HCT116 (cell line): ENCODE measurements at regions not wholly inside any gene's neighbourhood (a gene's known extent, or its start where the extent isn't known, plus 50 kb on each side); places are given as distances from the start of the nearest gene placed in this dataset.

Experiments used
- ATAC-seq: fragments of 200-7000 bp; cut with Tn5 transposase; 2 replicates; pipeline ENCODE4 v1.9.1; 2020; ENCODE audit warnings: mild to moderate bottlenecking, moderate library complexity
- BruUV-seq: library from RNA; stranded (reverse); fragments of 400-500 nt; replicated peaks from 2 replicates; lab custom pipeline; 2021; lab: Mats Ljungman, UMichigan
- CTCF ChIA-PET: fragments of 300-600 bp; sonication (Branson Sonifier 250); formaldehyde crosslinking; loops from one replicate; lab custom pipeline; 2021; ENCODE audit warnings: antibody characterized with exemption; lab: Charles Lee
- POLR2A ChIA-PET: fragments of 300-600, 350-600 bp; sonication (Branson Sonifier 250); formaldehyde crosslinking; loops from one replicate; lab custom pipeline; 2021; ENCODE audit warnings: antibody characterized with exemption; lab: Charles Lee
- RAD21 ChIA-PET, 2 experiments: fragments of 300-600 bp; sonication (Branson Sonifier 250); formaldehyde crosslinking; loops; one replicate each; lab custom pipeline; 2023; ENCODE audit warnings: low total read pairs in 2 of 2; ENCODE audit not compliant: uncharacterized antibody in 2 of 2, unreplicated experiment in 2 of 2, low non-redundant PET in 1 of 2; lab: Charles Lee
- DNase-seq: peaks from one replicate; pipeline ENCODE4 v3.0.0-alpha.2; 2010; ENCODE audit warnings: low read depth, low spot score
- H2AFZ ChIP-seq: fragments of 200-600 bp; shearing (Covaris generic), sonication (generic); 2 replicates; pipeline ENCODE4 v1.6.1; 2017; ENCODE audit warnings: low read depth, mixed run types, mixed read lengths, antibody characterized with exemption, low read length; ENCODE audit not compliant: poor library complexity, severe bottlenecking
- H3K27ac ChIP-seq: 2 replicates; pipeline ENCODE4 v1.5.1; 2012; ENCODE audit warnings: low read depth, low read length
- H3K27me3 ChIP-seq: fragments of 200-600 bp; sonication (generic); 2 replicates; pipeline ENCODE4 v1.6.1; 2016; ENCODE audit warnings: mixed run types, low read length, mixed read lengths; ENCODE audit not compliant: insufficient read depth
- H3K36me3 ChIP-seq, 2 experiments: fragments of 200-500 bp in 1 of 2; fragments of 200-600 bp in 1 of 2; sonication (Bioruptor generic) in 1 of 2; sonication (generic) in 1 of 2; 2 replicates each; pipeline versions ENCODE4 v1.5.1 to v1.6.1; 2014 to 2016; ENCODE audit warnings: low read length in 2 of 2, inconsistent platforms in 1 of 2, mixed read lengths in 1 of 2, mixed run types in 1 of 2; ENCODE audit not compliant: insufficient read depth in 2 of 2, control insufficient read depth in 1 of 2
- H3K4me1 ChIP-seq, 2 experiments: fragments of 200-600 bp in 1 of 2; sonication (generic) in 1 of 2; 2 replicates each; pipeline versions ENCODE4 v1.5.1 to v1.6.1; 2012 to 2017; ENCODE audit warnings: low read length in 2 of 2, inconsistent platforms in 1 of 2, mild to moderate bottlenecking in 1 of 2, mixed read lengths in 1 of 2, mixed run types in 1 of 2, moderate library complexity in 1 of 2; ENCODE audit not compliant: insufficient read depth in 2 of 2, control insufficient read depth in 1 of 2
- H3K4me2 ChIP-seq: fragments of 200-600 bp; sonication (generic); 2 replicates; pipeline ENCODE4 v1.6.1; 2017; ENCODE audit warnings: mixed run types, low read length, mixed read lengths
- H3K4me3 ChIP-seq, 2 experiments: fragments of 200-600 bp in 1 of 2; sonication (generic) in 1 of 2; replicated peaks in 1 of 2; 2 replicates each; pipeline ENCODE4 v1.5.1; 2011 to 2016; ENCODE audit warnings: low read length in 2 of 2, control low read depth in 1 of 2, low read depth in 1 of 2, mild to moderate bottlenecking in 1 of 2, mixed read lengths in 1 of 2, mixed run types in 1 of 2
- H3K79me2 ChIP-seq: fragments of 200-600 bp; sonication (generic); 2 replicates; pipeline ENCODE4 v1.6.1; 2017; ENCODE audit warnings: mild to moderate bottlenecking, mixed run types, low read length, moderate library complexity, mixed read lengths; ENCODE audit not compliant: insufficient read depth
- H3K9ac ChIP-seq: fragments of 200-600 bp; sonication (generic); 2 replicates; pipeline ENCODE4 v1.6.1; 2016; ENCODE audit warnings: low read length, mixed read lengths
- H3K9me2 ChIP-seq: fragments of 200-600 bp; sonication (generic), shearing (Covaris generic); 2 replicates; pipeline ENCODE4 v1.6.1; 2017; ENCODE audit warnings: mixed run types, mild to moderate bottlenecking, moderate library complexity; ENCODE audit not compliant: insufficient read depth
- H3K9me3 ChIP-seq, 2 experiments: fragments of 200-500 bp in 1 of 2; fragments of 200-600 bp in 1 of 2; sonication (Bioruptor generic) in 1 of 2; sonication (generic) in 1 of 2; 2 replicates each; pipeline ENCODE4 v1.6.1; 2014 to 2017; ENCODE audit warnings: low read length in 2 of 2, mixed read lengths in 2 of 2, inconsistent platforms in 1 of 2, low read depth in 1 of 2, mild to moderate bottlenecking in 1 of 2, mixed run types in 1 of 2, moderate library complexity in 1 of 2; ENCODE audit not compliant: control insufficient read depth in 1 of 2, insufficient read depth in 1 of 2
- H4K20me1 ChIP-seq: fragments of 200-600 bp; sonication (generic), shearing (Covaris generic); 2 replicates; pipeline ENCODE4 v1.6.1; 2017; ENCODE audit warnings: mixed run types, mild to moderate bottlenecking, moderate library complexity; ENCODE audit not compliant: insufficient read depth
- CBX3 ChIP-seq: IDR thresholded peaks from 2 replicates; pipeline ENCODE4 v1.6.1; 2012; ENCODE audit warnings: low read depth
- CEBPB ChIP-seq: IDR thresholded peaks from 2 replicates; pipeline ENCODE4 v1.6.1; 2012; ENCODE audit warnings: low read depth
- EGR1 ChIP-seq: IDR thresholded peaks from 2 replicates; pipeline ENCODE4 v1.6.1; 2012; ENCODE audit warnings: low read depth
- ELF1 ChIP-seq: IDR thresholded peaks from 2 replicates; pipeline ENCODE4 v1.6.1; 2012; ENCODE audit warnings: low read depth, borderline replicate concordance
- EZH2 ChIP-seq: fragments of 200-600 bp; sonication (generic); IDR thresholded peaks from 2 replicates; pipeline ENCODE4 v1.6.1; 2017; ENCODE audit warnings: antibody characterized with exemption, mixed run types
- FOSL1 ChIP-seq: IDR thresholded peaks from 2 replicates; pipeline ENCODE4 v1.6.1; 2012; ENCODE audit warnings: low read depth
- POLR2A ChIP-seq: IDR thresholded peaks from 2 replicates; pipeline ENCODE4 v1.7.0; 2011; ENCODE audit warnings: borderline replicate concordance; ENCODE audit not compliant: insufficient read depth, insufficient read length; ENCODE audit errors: extremely low read depth
- POLR2AphosphoS5 ChIP-seq: IDR thresholded peaks from 2 replicates; pipeline ENCODE4 v1.6.1; 2011; ENCODE audit warnings: mild to moderate bottlenecking, low read depth, low read length, moderate library complexity
- RAD21 ChIP-seq: IDR thresholded peaks from 2 replicates; pipeline ENCODE4 v1.6.1; 2012; ENCODE audit warnings: low read depth, mild to moderate bottlenecking
- SP1 ChIP-seq: IDR thresholded peaks from 2 replicates; pipeline ENCODE4 v1.6.1; 2012; ENCODE audit warnings: low read depth
- SRF ChIP-seq: IDR thresholded peaks from 2 replicates; pipeline ENCODE4 v1.6.1; 2012; ENCODE audit warnings: low read depth
- TCF7L2 ChIP-seq: IDR thresholded peaks from 2 replicates; pipeline ENCODE4 v1.7.0; 2011; ENCODE audit warnings: borderline replicate concordance, inconsistent platforms; ENCODE audit not compliant: insufficient read depth, insufficient read length; ENCODE audit errors: extremely low read depth
- YY1 ChIP-seq: IDR thresholded peaks from 2 replicates; pipeline ENCODE4 v1.6.1; 2011; ENCODE audit warnings: low read length, low read depth, moderate library complexity, mild to moderate bottlenecking; ENCODE audit not compliant: insufficient replicate concordance; ENCODE audit errors: extremely low read depth
- ZFX ChIP-seq: fragments of 450-650 bp; IDR thresholded peaks from 2 replicates; pipeline ENCODE4 v1.6.1; 2017
- intact Hi-C: fragments of 100-400 bp; cut with micrococcal nuclease; formaldehyde crosslinking; loops from 2 replicates; pipeline ENCODE4 v1.10.0; 2022
- TF ChIP-seq, protein P1 (sequence below), 3 experiments: fragments of 200-600 bp in 1 of 3; sonication (generic) in 1 of 3; IDR thresholded peaks in 2 of 3; conservative IDR thresholded peaks in 1 of 3; 2 replicates each; pipeline ENCODE4 v1.5.1; 2012 to 2017; ENCODE audit warnings: low read depth in 2 of 3, low read length in 2 of 3, antibody characterized with exemption in 1 of 3, borderline replicate concordance in 1 of 3, control low read depth in 1 of 3, mild to moderate bottlenecking in 1 of 3, mixed read lengths in 1 of 3, mixed run types in 1 of 3, moderate library complexity in 1 of 3; ENCODE audit not compliant: insufficient read depth in 1 of 3
- TF ChIP-seq, protein P2 (sequence below): IDR thresholded peaks from 2 replicates; pipeline ENCODE4 v1.6.1; 2011; ENCODE audit warnings: mild to moderate bottlenecking, low read length, moderate library complexity; ENCODE audit not compliant: insufficient replicate concordance; ENCODE audit errors: extremely low read depth

DNA sequence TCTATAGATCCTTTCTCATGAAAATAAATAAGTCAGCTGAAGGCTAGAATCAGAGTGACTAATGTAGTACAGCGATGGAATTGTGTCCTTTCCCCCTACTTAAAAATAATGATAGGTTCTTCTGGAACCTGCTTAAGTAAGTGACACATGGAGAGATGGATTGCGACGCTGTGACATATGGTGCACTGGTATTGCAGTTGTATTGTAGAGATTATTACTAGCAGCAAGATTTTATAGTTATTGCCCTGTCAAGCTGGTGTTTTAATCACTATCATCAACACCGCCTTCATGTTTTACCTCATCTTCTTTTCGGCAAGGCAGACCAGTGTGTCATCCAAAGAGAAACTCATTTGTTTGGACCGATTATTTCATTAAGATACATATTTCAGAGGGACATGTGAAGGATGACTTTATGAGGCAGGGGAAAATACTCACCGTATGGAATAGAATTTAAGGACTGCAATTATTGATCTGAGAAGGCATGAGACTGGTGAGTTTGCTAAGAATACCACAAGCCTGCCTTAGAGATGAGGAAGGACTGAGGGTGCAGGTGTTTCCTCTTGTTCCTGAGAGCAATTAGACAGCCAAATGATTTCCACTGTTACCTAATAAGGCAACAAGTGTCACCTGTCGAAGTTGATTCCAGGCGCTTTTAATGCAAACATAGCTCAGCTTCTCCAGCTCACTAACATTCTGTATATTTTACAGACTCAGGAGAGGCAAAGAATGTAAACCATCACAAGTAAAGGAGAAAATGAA is 1855.5 kb downstream of the MAT2B start (continued):
- TF ChIP-seq ELF1: no peak
- TF ChIP-seq, protein P1, sequence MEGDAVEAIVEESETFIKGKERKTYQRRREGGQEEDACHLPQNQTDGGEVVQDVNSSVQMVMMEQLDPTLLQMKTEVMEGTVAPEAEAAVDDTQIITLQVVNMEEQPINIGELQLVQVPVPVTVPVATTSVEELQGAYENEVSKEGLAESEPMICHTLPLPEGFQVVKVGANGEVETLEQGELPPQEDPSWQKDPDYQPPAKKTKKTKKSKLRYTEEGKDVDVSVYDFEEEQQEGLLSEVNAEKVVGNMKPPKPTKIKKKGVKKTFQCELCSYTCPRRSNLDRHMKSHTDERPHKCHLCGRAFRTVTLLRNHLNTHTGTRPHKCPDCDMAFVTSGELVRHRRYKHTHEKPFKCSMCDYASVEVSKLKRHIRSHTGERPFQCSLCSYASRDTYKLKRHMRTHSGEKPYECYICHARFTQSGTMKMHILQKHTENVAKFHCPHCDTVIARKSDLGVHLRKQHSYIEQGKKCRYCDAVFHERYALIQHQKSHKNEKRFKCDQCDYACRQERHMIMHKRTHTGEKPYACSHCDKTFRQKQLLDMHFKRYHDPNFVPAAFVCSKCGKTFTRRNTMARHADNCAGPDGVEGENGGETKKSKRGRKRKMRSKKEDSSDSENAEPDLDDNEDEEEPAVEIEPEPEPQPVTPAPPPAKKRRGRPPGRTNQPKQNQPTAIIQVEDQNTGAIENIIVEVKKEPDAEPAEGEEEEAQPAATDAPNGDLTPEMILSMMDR (IDR thresholded peaks at IDR 0.05 in 2 of 3, conservative IDR thresholded peaks at IDR 0.05 in 1 of 3; ENCODE audit: borderline replicate concordance in 1 of 3, insufficient read depth in 1 of 3, low read depth in 2 of 3, low read length in 2 of 3): no peak

DNA sequence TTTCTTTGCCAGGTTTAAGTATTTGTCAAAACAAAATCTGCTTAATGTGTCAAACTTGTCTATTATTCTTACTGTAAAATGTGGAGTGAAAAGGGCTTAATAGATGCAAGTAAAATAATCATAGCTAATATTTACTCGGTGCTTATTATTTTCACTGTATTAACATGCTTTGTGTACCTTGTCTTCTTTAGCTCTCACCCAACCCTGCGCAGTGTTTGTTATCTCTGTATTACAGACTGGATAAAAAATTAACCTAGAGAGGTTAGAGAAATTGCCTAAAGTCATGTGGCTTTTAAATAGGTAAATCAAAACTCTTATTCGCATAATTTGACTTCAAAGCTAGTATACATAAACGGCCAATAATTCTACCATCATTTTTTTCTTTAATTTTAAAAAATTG is 1864.8 kb downstream of the MAT2B start:
- CTCF ChIA-PET: no interaction called here
- TF ChIP-seq SP1 (no peak), EZH2 (no peak), CEBPB (no peak), ZFX (no peak), EGR1 (no peak), RAD21 (no peak), SRF (no peak), TCF7L2 (no peak), ELF1 (no peak), POLR2AphosphoS5 (no peak), FOSL1 (no peak), POLR2A (no peak), CBX3 (no peak), YY1 (no peak)
- TF ChIP-seq, protein P2, sequence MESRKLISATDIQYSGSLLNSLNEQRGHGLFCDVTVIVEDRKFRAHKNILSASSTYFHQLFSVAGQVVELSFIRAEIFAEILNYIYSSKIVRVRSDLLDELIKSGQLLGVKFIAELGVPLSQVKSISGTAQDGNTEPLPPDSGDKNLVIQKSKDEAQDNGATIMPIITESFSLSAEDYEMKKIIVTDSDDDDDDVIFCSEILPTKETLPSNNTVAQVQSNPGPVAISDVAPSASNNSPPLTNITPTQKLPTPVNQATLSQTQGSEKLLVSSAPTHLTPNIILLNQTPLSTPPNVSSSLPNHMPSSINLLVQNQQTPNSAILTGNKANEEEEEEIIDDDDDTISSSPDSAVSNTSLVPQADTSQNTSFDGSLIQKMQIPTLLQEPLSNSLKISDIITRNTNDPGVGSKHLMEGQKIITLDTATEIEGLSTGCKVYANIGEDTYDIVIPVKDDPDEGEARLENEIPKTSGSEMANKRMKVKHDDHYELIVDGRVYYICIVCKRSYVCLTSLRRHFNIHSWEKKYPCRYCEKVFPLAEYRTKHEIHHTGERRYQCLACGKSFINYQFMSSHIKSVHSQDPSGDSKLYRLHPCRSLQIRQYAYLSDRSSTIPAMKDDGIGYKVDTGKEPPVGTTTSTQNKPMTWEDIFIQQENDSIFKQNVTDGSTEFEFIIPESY: no peak
- TF ChIP-seq, protein P1 (IDR thresholded peaks at IDR 0.05 in 2 of 3, conservative IDR thresholded peaks at IDR 0.05 in 1 of 3; ENCODE audit: borderline replicate concordance in 1 of 3, insufficient read depth in 1 of 3, low read depth in 2 of 3, low read length in 2 of 3): no peak

More for the DNA sequence above, 1864.8 kb downstream of the MAT2B start:
- POLR2A ChIA-PET: no interaction called here
- Histone ChIP-seq H3K4me1 (no peaks in the 10 kb centered on the region), H2AFZ (no peak overlapping the region), H3K4me3 (no peak overlapping the region), H3K36me3 (no peaks in the 10 kb centered on the region), H4K20me1 (no peaks in the 10 kb centered on the region), H3K79me2 (no peaks in the 10 kb centered on the region), H3K27me3 (no peaks in the 10 kb centered on the region), H3K27ac (no peak overlapping the region), H3K9me2 (no peaks in the 10 kb centered on the region), H3K4me2 (no peak overlapping the region), H3K9me3 (peaks cover 0 to 4% of the 10 kb centered on the region in 2 experiments; a peak in 2 of 4 replicates), H3K9ac (no peak overlapping the region)
- DNase-seq (no peak), ATAC-seq (no peak)
- RAD21 ChIA-PET: no interaction called here
- BruUV-seq: no TSS peak
- intact Hi-C loops: no loop called here
